Thoracic aorta (tissue), 2 donors: ENCODE measurements at regions not wholly inside any gene's neighbourhood (a gene's known extent, or its start where the extent isn't known, plus 50 kb on each side); places are given as distances from the start of the nearest gene placed in this dataset.

Experiments
- ATAC-seq: fragments of 150-250 bp; one replicate; pipeline ENCODE4 v1.8.0; 2017; ENCODE audit warnings: low read depth; ENCODE audit not compliant: insufficient number of reproducible peaks, low FRiP score
- DNase-seq: peaks from one replicate; pipeline ENCODE4 v3.0.0-alpha.2; 2020; ENCODE audit warnings: low spot score
- H3K27ac ChIP-seq, 2 donors: fragments of 200-600 bp; sonication (generic); 1 replicate in 1 of 2; 2 replicates in 1 of 2; pipeline ENCODE4 v1.5.1; 2016; ENCODE audit warnings: mild to moderate bottlenecking in 2 of 2, moderate library complexity in 2 of 2
- H3K27me3 ChIP-seq: fragments of 200-600 bp; sonication (generic); replicated peaks from 2 replicates; pipeline ENCODE4 v1.6.0; 2016; ENCODE audit warnings: mild to moderate bottlenecking; ENCODE audit not compliant: insufficient read depth
- H3K36me3 ChIP-seq: fragments of 200-600 bp; sonication (generic); one replicate; pipeline ENCODE4 v1.5.1; 2016
- H3K4me1 ChIP-seq, 2 donors: fragments of 200-600 bp; sonication (generic); 1 replicate in 1 of 2; 2 replicates in 1 of 2; pipeline versions ENCODE4 v1.5.1 to v1.6.0; 2016; ENCODE audit warnings: low read depth in 2 of 2, mild to moderate bottlenecking in 1 of 2; ENCODE audit not compliant: control insufficient read depth in 1 of 2
- H3K4me3 ChIP-seq: fragments of 200-600 bp; sonication (generic); 2 replicates; pipeline ENCODE4 v1.5.1; 2016; ENCODE audit warnings: mild to moderate bottlenecking
- H3K9me3 ChIP-seq: fragments of 200-600 bp; sonication (generic); 2 replicates; pipeline ENCODE4 v1.5.1; 2016
- TF ChIP-seq, protein P1 (sequence below): fragments of 200-600 bp; sonication (generic); IDR thresholded peaks from one replicate; pipeline ENCODE4 v1.5.1; 2019; ENCODE audit warnings: antibody characterized with exemption

GRCh38 chr2:237026981-237027711 is 58.5 kb upstream of the COPS8 start:
- no peaks in the 10 kb centered on the region for H3K9me3 ChIP-seq
- H3K36me3 ChIP-seq = no peaks in the 10 kb centered on the region
- H3K27ac ChIP-seq = no peak overlapping the region
- TF ChIP-seq, protein P1, sequence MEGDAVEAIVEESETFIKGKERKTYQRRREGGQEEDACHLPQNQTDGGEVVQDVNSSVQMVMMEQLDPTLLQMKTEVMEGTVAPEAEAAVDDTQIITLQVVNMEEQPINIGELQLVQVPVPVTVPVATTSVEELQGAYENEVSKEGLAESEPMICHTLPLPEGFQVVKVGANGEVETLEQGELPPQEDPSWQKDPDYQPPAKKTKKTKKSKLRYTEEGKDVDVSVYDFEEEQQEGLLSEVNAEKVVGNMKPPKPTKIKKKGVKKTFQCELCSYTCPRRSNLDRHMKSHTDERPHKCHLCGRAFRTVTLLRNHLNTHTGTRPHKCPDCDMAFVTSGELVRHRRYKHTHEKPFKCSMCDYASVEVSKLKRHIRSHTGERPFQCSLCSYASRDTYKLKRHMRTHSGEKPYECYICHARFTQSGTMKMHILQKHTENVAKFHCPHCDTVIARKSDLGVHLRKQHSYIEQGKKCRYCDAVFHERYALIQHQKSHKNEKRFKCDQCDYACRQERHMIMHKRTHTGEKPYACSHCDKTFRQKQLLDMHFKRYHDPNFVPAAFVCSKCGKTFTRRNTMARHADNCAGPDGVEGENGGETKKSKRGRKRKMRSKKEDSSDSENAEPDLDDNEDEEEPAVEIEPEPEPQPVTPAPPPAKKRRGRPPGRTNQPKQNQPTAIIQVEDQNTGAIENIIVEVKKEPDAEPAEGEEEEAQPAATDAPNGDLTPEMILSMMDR = peak; percentile 83
- no peak overlapping the region for H3K4me3 ChIP-seq
- no peaks in the 10 kb centered on the region for H3K27me3 ChIP-seq
- no peaks in the 10 kb centered on the region for H3K4me1 ChIP-seq
- DNase-seq (no peak), ATAC-seq (no peak)

GRCh38 chr2:237027712-237028029 is 58.0 kb upstream of the COPS8 start:
- Histone ChIP-seq H3K36me3 (no peaks in the 10 kb centered on the region), H3K27ac (no peak overlapping the region), H3K4me1 (no peaks in the 10 kb centered on the region), H3K4me3 (no peak overlapping the region), H3K9me3 (no peaks in the 10 kb centered on the region), H3K27me3 (no peaks in the 10 kb centered on the region)
- TF ChIP-seq, protein P1 = no peak
- no peak for DNase-seq
- no peak for ATAC-seq

- Histone ChIP-seq H3K9me3 (no peaks in the 10 kb centered on the region), H3K36me3 (no peaks in the 10 kb centered on the region), H3K27me3 (no peaks in the 10 kb centered on the region), H3K27ac (no peak overlapping the region), H3K4me3 (no peak overlapping the region), H3K4me1 (no peaks in the 10 kb centered on the region)
- DNase-seq (no peak), ATAC-seq (no peak)
- TF ChIP-seq, protein P1 = no peak
Observed at GRCh38 chr2:237030382-237030781, 55.3 kb upstream of the COPS8 start.

DNA sequence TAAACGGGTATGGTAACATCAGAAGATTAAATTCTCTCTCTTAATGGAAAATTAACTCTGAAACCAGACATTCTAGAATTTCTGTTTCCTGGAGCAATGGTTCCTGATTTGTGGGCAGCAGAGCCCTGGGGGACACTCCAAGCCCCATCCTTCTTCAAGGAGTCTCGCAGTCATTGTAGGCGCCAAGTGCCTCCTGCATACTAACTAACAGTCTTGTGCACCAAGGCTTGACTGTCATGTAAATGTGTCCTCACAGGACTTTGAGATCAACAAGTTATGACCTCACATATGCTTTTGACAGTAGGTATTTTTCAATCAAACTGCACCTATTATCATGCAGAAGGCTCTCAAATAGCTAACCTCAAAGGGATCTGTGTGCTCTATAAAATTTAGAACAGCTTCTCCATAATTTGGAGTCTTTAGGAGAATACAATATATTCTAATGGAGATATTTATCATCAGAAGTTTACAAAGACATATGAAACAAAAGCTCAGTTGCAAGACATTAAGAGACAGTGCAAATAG is 52.1 kb upstream of the COPS8 start:
- TF ChIP-seq, protein P1 = no peak
- H3K4me3 ChIP-seq = no peak overlapping the region
- H3K27ac ChIP-seq = no peak overlapping the region
- no peak for DNase-seq
- H3K9me3 ChIP-seq = no peaks in the 10 kb centered on the region
- H3K4me1 ChIP-seq = no peaks in the 10 kb centered on the region
- no peak for ATAC-seq
- no peaks in the 10 kb centered on the region for H3K27me3 ChIP-seq
- no peaks in the 10 kb centered on the region for H3K36me3 ChIP-seq

- H3K36me3 ChIP-seq = no peaks in the 10 kb centered on the region
- ATAC-seq = no peak
- H3K9me3 ChIP-seq = no peaks in the 10 kb centered on the region
- TF ChIP-seq, protein P1 = no peak
- H3K27ac ChIP-seq = no peak overlapping the region
- DNase-seq = no peak
- no peaks in the 10 kb centered on the region for H3K27me3 ChIP-seq
- H3K4me3 ChIP-seq = no peak overlapping the region
- H3K4me1 ChIP-seq = no peaks in the 10 kb centered on the region
Observed at GRCh38 chr2:237035781-237036475, 49.8 kb upstream of the COPS8 start.
